ENCODE measurements at regions not wholly inside any gene's neighbourhood (a gene's known extent, or its start where the extent isn't known, plus 50 kb on each side); places are given as distances from the start of the nearest gene placed in this dataset.
"Not testable (repeated sequence)": the region's sequence is repeated elsewhere in the genome, so short reads cannot be mapped to it uniquely, and the experiment has no call there.

DNA sequence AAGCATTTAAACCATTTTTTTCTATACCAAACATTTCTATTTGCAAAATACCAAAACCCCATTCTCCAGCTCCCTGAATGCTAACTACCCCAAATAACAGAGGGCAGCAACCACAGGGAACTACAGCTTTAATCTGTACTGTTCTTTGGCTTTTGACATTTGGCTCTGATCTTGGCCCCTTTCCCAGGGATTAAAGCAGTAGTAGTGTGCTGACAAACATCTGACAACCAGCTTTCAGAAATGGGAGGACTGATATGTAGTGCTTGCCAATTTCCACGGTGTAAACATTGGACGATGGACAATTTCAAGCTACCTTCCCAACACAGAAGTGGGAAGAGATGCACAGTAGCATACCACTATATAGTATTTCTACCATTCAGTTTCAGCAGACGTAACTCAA is 88.4 kb upstream of the TEAD1 start:
- no peak for DNase-seq

DNA sequence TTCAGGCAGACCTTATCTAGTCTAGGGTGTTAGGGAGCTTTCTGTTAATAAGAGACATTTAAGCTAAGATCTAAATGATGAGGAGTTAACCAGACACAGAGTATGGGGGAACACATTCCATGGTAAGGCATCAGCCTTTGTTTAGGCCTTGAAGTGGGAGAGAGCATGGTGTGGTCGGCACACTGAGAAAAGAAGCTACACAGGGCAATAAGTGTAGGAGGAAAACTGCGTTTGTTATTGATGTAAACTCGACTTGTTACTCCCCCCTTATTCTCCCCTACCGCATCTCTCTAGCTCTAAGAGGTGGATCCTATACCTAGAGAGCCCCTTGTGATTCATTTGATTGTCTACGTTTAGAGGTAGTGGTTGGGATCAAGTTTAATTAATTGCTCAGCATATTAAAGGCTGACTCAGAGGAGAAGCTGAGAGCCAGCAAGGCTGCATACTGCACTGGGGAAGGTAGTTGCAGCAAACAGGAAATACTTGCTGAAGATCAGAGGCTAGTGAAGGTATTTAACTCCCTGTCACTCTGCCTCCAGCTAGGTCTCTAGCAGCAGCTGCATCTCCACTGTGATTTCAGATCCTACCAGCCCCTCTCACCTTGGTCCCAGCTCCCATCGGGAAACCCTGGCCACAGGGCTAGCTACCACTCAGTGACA is 86.8 kb upstream of the TEAD1 start:
- DNase-seq, result no peak

DNA sequence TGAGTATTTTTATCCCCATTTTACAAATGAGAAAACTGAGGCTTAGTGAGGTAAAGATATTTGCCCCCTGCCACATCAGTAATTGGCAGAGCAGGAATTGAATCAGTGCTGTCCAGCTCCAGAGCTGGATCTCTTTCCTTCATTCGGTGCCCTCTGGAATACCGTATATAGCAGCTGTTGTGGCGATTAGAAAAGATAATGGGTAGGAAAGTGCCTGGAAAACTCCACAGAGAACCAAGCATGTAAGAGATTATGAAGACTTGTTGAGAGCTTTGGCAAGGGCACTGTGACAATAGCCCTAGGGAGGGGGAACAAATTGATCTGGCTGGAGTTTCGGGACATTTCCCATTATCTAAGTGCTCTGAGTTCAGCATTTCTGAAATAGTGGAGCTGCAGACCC is 82.5 kb upstream of the TEAD1 start:
- no peak for DNase-seq

DNA sequence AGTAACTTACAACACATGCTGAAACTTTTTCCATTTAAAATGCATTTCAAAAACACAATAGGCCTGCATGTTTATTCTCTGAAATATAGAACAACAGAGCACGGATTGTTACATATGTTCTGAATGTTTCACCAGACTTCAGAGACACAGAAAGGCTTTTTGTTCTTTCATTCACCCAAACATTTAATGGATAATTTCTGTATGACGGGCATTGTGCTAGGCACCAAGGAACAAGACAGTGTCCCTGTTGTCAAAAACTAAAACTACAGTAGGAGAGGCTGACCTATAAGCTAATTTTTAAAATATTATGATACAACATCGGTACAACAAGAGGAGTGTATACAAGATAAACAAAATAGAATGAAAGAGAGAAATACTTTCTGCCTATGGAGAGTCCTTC is 81.9 kb upstream of the TEAD1 start:
- no peak for DNase-seq

DNA sequence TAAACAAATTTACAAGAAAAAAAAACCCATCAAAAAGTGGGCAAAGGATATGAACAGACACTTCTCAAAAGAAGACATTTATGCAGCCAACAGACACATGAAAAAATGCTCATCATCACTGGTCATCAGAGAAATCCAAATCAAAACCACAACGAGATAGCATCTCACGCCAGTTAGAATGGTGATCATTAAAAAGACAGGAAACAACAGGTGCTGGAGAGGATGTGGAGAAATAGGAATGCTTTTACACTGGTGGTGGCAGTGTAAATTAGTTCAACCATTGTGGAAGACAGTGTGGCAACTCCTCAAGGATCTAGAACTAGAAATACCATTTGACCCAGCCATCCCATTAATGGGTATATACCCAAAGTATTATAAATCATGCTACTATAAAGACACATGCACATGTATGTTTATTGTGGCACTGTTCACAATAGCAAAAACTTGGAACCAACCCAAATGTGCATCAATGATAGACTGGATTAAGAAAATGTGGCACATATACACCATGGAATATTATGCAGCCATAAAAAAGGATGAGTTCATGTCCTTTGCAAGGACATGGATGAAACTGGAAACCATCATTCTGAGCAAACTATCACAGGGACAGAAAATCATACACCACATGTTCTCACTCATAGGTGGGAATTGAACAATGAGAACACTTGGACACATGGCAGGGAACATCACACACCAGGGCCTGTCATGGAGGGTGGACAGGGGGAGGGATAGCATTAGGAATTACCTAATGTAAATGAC is 79.0 kb upstream of the TEAD1 start:
- not testable (repeated sequence) for DNase-seq

DNA sequence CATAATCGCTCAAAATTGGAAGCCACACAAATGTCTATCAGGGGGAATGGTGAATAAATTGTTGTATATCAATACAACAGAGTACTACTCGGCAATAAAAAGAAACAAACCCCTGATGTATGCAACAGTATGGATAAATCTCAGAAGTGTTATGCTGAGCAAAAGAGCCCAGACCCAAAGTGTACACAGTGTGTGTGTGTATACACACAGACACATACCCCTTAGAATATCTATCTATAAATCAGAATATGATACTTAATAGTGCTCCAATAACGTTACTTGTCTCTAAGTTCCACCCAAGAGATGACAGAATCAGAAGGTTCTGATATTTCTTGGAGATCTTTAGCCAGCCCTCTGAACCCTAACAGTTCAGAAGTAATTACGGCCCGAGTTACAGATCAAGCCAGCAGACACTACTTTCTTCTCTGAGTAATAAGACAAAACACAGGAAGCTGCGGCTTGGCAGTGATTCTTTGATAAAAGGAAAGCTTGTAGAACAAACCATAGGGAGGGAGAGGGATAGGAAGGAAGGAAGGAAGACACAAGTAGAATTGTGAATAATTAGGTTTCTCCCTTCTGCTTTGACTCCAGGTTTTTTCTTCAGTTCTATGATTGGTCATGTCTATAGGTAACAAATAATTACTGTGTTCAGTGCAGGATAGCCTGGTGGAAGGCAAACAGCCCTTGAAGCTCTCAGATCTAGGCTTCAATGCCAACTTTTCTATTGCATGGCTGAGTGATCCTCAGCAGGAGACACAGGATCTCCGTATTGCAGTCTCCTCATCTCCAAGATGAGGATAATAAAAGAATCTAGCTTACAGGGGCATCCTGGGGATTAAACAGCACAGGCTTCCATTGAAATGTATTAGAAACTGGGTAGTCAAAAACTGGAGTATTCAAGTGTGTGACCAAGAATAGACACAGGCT is 75.6 kb upstream of the TEAD1 start:
- no peak for DNase-seq

DNA sequence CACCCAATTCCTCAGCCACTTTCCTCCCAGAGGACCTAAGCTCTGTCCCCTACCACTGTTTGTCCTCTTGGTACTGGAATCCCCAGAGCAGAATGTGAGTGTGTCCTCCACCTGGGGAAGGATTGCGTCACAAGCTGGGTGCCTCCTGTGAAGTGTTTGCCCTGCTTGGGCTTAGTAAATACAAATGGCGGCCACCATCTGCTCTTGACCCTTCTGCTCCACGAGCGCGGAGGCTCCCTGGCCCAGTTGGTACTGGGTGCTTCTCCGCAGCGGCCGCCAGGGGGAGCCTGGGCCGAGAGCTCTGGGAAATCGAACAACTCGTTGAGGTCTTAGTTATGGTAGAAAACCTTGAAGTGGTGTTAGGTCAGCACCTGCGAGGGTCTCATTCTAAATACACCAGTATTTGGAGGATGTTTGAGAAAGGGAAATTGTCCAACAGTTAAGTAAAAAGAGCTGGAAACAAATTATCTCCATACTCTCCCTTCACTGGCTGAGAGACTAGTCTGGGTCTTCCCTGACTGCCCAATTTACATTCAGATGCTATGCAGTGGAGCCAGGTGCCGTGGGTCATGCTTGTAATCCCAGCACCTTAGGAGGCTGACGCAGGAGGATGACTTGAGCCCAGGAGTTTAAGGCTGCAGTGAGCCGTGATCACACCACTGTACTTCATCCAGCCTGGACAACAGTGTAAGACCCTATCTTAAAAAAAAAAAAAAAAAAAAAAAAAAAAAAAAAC is 74.6 kb upstream of the TEAD1 start:
- DNase-seq, result peak in 19 of 56 donors; percentile 1 to 52 (median 7)

DNA sequence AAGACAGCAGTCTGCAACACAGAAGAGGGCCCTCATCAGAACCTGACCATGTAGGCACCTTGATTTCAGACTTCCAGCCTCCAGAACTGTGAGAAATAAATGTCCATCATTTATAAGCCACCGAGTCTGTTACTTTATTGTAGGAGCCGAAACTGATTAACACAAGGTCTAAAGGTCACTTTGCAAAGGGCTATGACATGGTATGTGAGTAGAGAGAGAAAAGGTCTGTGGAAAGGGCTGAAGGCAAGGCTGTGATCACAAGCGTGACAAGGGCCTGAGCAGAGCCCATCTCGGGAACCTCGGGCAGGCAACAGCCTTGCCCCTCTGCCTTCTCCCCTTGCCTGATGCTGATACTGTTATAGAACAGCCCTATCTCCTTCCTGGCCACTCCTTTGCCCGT is 73.4 kb upstream of the TEAD1 start:
- no peak for DNase-seq

DNA sequence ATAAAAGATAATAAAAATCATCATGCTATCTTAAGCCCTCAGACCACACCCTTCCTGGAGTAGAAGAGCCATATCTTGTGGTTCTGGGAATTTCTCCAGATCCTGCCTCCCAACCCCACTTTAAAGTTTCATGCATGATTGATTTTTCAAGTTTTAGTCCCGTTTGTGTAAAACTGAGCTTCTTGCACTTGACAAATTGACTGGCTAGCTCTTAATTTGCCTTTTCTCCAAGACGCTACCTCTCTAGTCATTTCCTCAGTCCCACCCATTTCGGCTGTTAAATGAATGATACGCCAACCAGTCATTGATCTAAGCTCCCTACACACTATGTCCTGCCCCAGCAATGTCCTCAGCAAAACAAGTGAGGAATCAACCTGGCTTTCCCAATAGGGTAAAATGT is 71.8 kb upstream of the TEAD1 start:
- no peak for DNase-seq

DNA sequence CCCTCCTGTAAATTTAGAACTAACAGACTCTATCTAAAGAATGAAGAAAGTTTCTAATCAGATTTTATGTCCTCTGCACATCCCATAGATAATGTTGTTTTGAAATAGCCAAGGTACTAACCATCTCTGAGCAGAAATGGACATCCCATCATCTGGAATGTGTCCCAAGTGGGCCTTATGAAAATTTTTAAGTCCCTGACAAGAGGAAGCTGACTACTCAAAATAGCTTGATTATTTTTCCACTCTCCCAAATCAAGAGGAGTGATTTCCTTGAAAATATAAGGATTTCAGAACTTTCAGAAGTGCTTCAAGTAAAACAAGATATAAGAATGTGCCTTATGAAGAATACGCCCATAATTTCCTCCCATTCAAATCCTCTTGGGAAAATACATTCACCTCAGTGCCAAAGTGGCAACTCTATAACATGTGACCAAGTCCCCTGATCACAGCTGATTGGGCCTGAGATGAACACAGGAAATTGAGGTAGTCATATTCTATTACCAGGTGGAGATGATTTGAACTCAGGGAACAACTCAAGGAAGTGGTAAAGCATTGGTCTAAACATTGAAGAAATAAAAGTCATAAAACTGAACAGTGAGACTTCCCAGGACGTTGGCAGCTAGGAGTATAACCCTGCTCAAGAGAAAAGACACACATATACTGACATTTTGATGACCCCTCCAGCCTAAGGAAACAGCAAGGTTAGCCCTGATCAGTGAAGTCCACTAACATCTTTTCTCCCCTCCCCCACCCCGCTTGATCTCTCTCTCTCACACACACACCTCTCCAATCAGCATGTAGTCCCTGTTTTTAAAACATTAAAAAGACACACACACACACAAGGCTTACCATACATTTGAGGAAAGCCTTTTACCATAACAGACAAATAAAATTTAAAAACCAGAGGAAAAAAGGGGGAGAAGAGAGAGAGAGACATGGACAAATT is 70.8 kb upstream of the TEAD1 start:
- DNase-seq, result no peak

DNA sequence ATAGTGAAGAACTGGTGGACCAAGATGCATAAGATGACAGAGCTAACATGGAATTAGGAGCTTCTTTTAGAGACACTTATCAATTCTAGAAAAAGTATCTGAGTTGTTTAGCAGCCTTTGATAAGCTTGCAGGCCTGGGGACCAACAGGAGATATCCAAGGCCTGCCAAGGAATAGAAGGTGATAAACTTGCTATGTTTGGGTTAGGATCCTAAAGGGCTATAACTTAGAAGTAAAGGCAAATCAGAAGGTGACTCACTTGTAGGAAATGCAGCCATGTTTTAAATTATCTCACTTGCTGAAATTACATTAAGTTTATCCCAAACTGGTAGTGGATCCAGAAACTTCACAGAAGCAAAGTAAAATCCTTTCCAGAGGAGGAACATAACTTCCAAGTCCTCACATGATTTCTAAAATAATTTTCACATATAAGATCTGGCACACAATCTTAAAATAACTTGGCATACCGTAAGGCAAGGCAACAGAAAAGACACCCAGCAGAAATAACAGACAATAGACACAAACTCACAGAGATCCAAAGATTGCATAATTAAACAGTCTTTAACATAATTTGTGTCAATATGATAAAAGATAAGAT is 69.6 kb upstream of the TEAD1 start:
- no peak for DNase-seq

DNA sequence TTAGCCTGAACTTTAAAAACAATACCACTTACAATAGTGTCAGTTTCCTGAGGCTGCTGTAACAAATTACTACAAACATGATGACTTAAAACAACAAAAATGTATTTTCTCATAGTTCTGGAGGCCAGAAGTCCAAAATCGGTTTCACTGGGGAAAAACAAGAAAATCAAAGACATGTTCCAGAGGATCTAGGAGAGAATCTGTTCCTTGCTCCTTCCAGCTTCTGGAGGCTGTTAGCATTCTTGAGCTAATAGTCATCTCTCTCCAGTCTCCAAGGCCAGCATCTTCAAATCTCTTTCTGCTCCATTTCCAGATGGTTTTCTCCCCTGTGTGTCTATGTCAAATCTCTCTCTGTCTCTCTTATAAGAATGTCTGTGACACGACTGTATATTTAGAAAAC is 67.6 kb upstream of the TEAD1 start:
- DNase-seq, result no peak

DNA sequence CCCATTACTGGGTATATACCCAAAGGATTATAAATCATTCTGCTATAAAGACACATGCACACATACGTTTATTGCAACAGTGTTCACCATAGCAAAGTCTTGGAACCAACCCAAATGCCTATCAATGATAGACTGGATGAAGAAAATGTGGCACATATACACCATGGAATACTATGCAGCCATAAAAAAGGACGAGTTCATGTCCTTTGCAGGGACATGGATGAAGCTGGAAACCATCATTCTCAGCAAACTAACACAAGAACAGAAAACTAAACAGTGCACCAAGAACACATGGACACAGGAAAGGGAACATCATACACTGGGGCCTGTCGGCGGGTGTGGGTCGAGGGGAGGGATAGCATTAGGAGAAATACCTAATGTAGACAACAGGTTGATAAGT is 65.5 kb upstream of the TEAD1 start:
- DNase-seq, result not testable (repeated sequence)

DNA sequence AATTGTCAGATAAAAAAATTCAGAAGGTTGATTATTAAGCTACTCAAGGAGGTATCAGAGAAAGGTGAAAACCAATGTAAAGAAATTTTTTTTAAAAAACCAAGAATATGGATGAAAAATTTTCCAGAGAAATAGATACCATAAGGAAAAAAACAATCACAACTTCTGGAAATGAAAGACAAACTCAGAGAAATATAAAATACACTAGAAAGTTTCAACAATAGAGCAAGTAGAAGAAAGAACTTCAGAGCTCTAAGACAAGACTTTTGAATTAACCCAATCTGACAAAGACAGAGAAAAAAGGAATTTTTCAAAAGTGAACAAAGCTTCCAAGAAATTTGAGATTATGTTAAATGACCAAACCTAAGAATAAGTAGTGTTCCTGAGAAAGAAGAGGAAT is 62.9 kb upstream of the TEAD1 start:
- DNase-seq, result no peak

DNA sequence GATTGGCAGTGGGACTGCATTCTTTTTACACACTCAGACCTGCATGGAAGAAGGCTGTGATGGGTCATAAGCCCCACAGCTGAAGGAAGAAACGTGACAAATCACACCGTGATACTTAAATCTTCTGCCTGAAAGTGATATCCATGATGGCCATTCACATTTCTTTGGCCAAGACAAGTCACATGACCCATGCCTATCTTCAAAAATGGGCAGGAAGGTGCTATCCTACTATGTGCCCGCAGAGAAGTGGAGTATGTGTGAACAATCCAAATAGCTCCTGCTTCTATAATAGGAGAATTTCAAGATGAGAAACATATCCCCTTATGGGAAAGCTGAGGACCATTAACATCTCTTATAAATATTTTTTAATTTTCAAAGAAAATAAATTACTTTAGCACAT is 56.6 kb upstream of the TEAD1 start:
- DNase-seq, result no peak

DNA sequence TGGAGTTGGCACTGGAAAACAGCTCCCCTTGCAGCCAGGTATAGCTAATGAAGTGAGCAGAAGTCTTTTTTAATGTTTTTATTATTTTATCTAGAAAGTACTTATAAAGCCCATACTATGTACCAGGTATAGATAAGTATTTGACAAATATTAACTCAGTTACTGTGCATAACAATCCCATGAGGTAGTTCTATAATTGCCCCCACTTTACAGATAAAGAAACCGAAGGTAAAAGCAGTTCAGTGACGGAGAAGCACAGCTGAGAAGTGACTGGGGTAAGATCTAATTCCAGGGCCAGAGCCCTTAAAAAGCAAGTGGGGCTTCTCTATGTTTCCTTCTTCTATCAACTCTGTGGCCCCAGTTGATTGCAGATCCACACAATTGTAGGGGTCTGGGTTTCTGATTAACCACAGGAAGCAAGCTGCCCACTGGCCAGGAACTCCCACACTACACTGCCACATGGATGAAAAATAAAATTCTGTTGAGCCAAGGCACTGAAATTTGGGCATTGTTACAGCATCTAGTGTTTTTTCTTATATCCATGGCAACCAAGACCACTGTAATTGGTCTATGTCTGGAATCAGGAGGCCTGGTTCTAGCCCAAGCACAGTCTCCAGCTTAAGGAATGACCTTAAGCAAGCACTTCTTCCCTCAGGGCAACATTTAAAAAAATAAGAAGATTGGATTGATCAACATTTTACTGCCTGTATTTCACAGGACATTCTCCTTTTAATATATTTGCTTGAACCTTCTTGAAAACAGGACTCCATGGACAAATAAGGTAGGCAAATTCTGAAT is 55.3 kb upstream of the TEAD1 start:
- no peak for DNase-seq

DNA sequence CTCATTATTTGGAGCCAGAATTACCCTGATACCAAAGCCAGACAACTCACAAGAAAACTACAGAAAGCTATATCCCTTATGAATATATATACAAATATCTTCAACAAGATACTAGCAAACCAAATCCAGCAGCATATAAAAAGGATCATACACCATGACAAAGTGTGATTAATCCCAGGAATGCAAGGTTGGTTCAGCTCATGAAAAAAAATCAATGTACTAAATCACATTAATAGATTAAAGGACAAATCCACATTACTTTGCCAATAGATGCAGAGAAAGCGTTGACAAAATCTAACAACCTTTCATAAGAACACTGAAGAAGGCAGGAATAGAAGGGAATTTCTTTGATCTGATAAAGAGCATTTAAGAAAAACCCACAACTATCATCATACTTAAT is 50.4 kb upstream of the TEAD1 start:
- no peak for DNase-seq
